ENCODE measurements at regions not wholly inside any gene's neighbourhood (a gene's known extent, or its start where the extent isn't known, plus 50 kb on each side); places are given as distances from the start of the nearest gene placed in this dataset.

DNA sequence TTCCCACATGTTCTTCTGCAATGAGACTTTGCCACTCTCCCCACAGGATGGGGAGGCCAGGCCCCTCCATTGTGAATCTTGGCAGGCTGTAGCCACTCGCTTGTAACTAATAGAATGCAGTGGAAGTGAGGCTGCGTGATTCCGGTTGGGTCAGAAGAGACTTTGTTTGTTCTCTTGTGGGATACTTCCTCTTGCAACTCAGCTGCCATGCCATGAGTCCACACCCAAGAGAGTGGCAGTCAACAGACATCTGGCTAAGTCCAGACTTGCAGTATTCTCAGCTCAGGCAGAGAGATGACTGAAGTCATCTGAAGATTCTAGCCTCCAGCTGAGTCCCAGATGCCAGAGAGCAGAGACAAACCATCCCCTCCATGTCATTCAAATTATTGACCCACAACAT lies 153.4 kb upstream of the GDF10 start:
- CTCF ChIA-PET = no interaction called here
- POLR2A ChIA-PET (ENCODE audit: low non-redundant PET) = no interaction called here

DNA sequence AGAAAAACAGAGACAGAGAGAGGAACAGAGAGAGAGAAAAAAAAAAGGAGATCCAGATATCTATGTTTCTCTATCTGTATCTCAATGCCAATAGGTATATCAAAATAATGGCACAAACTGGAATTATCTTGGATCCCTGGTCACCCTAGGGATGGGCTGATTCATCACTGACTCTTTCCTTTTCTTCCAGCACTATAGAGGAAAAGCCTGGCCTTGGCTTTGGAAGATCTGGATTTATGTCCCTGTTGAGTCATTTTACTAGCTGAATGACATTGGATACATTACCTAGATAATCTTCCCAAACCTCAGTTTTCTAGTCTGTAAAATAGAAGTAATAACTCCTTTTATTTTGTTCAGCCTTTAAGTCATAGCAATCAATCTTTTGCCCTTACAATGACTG lies 152.8 kb upstream of the GDF10 start:
- DNase-seq (ENCODE audit: low spot score) = no peak
- no peaks in the 10 kb centered on the region for H3K27me3 ChIP-seq (replicated peaks; ENCODE audit: insufficient read depth, low read depth, low read length, poor library complexity)
- ChIA-PET POLR2A (ENCODE audit: low non-redundant PET) (no interaction called here), CTCF (no interaction called here)
- H3K27ac ChIP-seq (ENCODE audit: low read depth, low read length, poor library complexity, severe bottlenecking) = no peak overlapping the region
- H3K4me3 ChIP-seq (ENCODE audit: low read depth, low read length, poor library complexity, severe bottlenecking) = no peak overlapping the region
- no peaks in the 10 kb centered on the region for H3K36me3 ChIP-seq (ENCODE audit: insufficient read depth, low read length, poor library complexity, severe bottlenecking)
- H3K4me1 ChIP-seq (ENCODE audit: insufficient read depth, low read length, poor library complexity, severe bottlenecking) = no peaks in the 10 kb centered on the region
- intact Hi-C loops (cut with micrococcal nuclease; ENCODE audit: unreplicated experiment) = no loop called here
- no TSS peak for BruUV-seq (replicated peaks)
- no peak for TF ChIP-seq EZH2 (IDR thresholded peaks at IDR 0.05; ENCODE audit: borderline replicate concordance, low read depth, low read length, poor library complexity, severe bottlenecking)
- TF ChIP-seq, protein P1, sequence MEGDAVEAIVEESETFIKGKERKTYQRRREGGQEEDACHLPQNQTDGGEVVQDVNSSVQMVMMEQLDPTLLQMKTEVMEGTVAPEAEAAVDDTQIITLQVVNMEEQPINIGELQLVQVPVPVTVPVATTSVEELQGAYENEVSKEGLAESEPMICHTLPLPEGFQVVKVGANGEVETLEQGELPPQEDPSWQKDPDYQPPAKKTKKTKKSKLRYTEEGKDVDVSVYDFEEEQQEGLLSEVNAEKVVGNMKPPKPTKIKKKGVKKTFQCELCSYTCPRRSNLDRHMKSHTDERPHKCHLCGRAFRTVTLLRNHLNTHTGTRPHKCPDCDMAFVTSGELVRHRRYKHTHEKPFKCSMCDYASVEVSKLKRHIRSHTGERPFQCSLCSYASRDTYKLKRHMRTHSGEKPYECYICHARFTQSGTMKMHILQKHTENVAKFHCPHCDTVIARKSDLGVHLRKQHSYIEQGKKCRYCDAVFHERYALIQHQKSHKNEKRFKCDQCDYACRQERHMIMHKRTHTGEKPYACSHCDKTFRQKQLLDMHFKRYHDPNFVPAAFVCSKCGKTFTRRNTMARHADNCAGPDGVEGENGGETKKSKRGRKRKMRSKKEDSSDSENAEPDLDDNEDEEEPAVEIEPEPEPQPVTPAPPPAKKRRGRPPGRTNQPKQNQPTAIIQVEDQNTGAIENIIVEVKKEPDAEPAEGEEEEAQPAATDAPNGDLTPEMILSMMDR (conservative IDR thresholded peaks at IDR 0.05; ENCODE audit: low read depth, low read length) = no peak
- H3K9me3 ChIP-seq (ENCODE audit: low read depth, low read length, poor library complexity, severe bottlenecking) = no peaks in the 10 kb centered on the region

More for the DNA sequence above, 153.4 kb upstream of the GDF10 start:
- H3K4me3 ChIP-seq (ENCODE audit: low read depth, low read length, poor library complexity, severe bottlenecking) = no peak overlapping the region
- BruUV-seq (replicated peaks) = no TSS peak
- H3K9me3 ChIP-seq (ENCODE audit: low read depth, low read length, poor library complexity, severe bottlenecking) = no peaks in the 10 kb centered on the region
- H3K36me3 ChIP-seq (ENCODE audit: insufficient read depth, low read length, poor library complexity, severe bottlenecking) = no peaks in the 10 kb centered on the region
- H3K4me1 ChIP-seq (ENCODE audit: insufficient read depth, low read length, poor library complexity, severe bottlenecking) = no peaks in the 10 kb centered on the region
- no peak overlapping the region for H3K27ac ChIP-seq (ENCODE audit: low read depth, low read length, poor library complexity, severe bottlenecking)
- intact Hi-C loops (cut with micrococcal nuclease; ENCODE audit: unreplicated experiment) = no loop called here
- no peak for DNase-seq (ENCODE audit: low spot score)
- TF ChIP-seq EZH2 (IDR thresholded peaks at IDR 0.05; ENCODE audit: borderline replicate concordance, low read depth, low read length, poor library complexity, severe bottlenecking) = no peak
- TF ChIP-seq, protein P1 (conservative IDR thresholded peaks at IDR 0.05; ENCODE audit: low read depth, low read length) = no peak
- no peaks in the 10 kb centered on the region for H3K27me3 ChIP-seq (replicated peaks; ENCODE audit: insufficient read depth, low read depth, low read length, poor library complexity)

DNA sequence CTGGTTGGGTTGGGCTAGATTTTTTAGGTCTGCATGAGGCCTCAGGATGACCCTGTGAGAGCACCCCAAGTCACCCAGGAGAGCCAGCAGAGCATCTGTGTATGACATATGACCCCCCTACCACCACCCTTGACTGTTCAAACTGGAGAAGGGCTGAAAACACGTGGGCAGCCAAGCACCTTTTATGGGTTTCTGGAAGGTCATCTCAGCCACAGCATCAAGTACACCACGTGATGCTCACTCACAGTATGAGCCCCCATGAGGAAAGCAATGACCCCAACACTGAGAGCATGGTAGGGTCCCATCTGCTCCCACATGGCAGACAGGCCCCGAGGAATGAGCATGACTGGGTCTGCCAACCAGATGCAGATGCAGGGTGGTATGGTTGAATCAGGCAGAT lies 149.4 kb upstream of the GDF10 start:
- H3K9me3 ChIP-seq (ENCODE audit: low read depth, low read length, poor library complexity, severe bottlenecking) = peaks cover 9% of the 10 kb centered on the region
- no peak overlapping the region for H3K4me3 ChIP-seq (ENCODE audit: low read depth, low read length, poor library complexity, severe bottlenecking)
- no peaks in the 10 kb centered on the region for H3K36me3 ChIP-seq (ENCODE audit: insufficient read depth, low read length, poor library complexity, severe bottlenecking)
- TF ChIP-seq, protein P1 (conservative IDR thresholded peaks at IDR 0.05; ENCODE audit: low read depth, low read length) = no peak
- no peak for TF ChIP-seq EZH2 (IDR thresholded peaks at IDR 0.05; ENCODE audit: borderline replicate concordance, low read depth, low read length, poor library complexity, severe bottlenecking)
- no peaks in the 10 kb centered on the region for H3K4me1 ChIP-seq (ENCODE audit: insufficient read depth, low read length, poor library complexity, severe bottlenecking)
- no peak for DNase-seq (ENCODE audit: low spot score)
- H3K27me3 ChIP-seq (replicated peaks; ENCODE audit: insufficient read depth, low read depth, low read length, poor library complexity) = no peaks in the 10 kb centered on the region
- ChIA-PET CTCF (no interaction called here), POLR2A (ENCODE audit: low non-redundant PET) (no interaction called here)
- no TSS peak for BruUV-seq (replicated peaks)
- H3K27ac ChIP-seq (ENCODE audit: low read depth, low read length, poor library complexity, severe bottlenecking) = no peak overlapping the region
- intact Hi-C loops (cut with micrococcal nuclease; ENCODE audit: unreplicated experiment) = loop anchor here (5.0 kb wide), 1 partner anchor 48 kb away; no protein-coding TSS in a partner anchor
